Lung (tissue), 11 donors: ENCODE measurements at regions not wholly inside any gene's neighbourhood (a gene's known extent, or its start where the extent isn't known, plus 50 kb on each side); places are given as distances from the start of the nearest gene placed in this dataset.
A peak's percentile ranks its signal among the peaks of the same experiment; 100 is the strongest.

ENCODE experiments used
- ATAC-seq: fragments of 200-7000 bp; cut with Tn5 transposase; one replicate; pipeline ENCODE4 v1.9.1; 2020; ENCODE audit warnings: moderate number of reproducible peaks; ENCODE audit not compliant: insufficient read depth, low FRiP score
- DNase-seq, 3 donors: peaks; one replicate each; pipeline ENCODE4 v3.0.0-alpha.2; 2013 to 2017
- H3K27ac ChIP-seq, 2 donors: one replicate each; pipeline ENCODE4 v1.5.1; 2013; ENCODE audit warnings: mild to moderate bottlenecking in 2 of 2, moderate library complexity in 2 of 2, control low read depth in 1 of 2, inconsistent platforms in 1 of 2, low read depth in 1 of 2, low read length in 1 of 2
- H3K27me3 ChIP-seq, 3 donors: one replicate each; pipeline ENCODE4 v1.5.1; 2013; ENCODE audit warnings: low read length in 2 of 3; ENCODE audit not compliant: control insufficient read depth in 3 of 3, insufficient read depth in 3 of 3
- H3K36me3 ChIP-seq, 4 donors: one replicate each; pipeline ENCODE4 v1.5.1; 2013; ENCODE audit warnings: low read length in 4 of 4, mild to moderate bottlenecking in 1 of 4, moderate library complexity in 1 of 4; ENCODE audit not compliant: control insufficient read depth in 4 of 4, insufficient read depth in 4 of 4
- H3K4me1 ChIP-seq, 5 donors: one replicate each; pipeline ENCODE4 v1.5.1; 2013; ENCODE audit warnings: low read length in 5 of 5, mild to moderate bottlenecking in 2 of 5, moderate library complexity in 1 of 5; ENCODE audit not compliant: control insufficient read depth in 5 of 5, insufficient read depth in 5 of 5
- H3K4me3 ChIP-seq: one replicate; pipeline ENCODE4 v1.5.1; 2013; ENCODE audit warnings: mild to moderate bottlenecking, control low read depth, moderate library complexity
- H3K9ac ChIP-seq, 2 donors: one replicate each; pipeline ENCODE4 v1.5.1; 2013; ENCODE audit warnings: low read length in 2 of 2, control low read depth in 1 of 2; ENCODE audit not compliant: insufficient read depth in 1 of 2
- H3K9me3 ChIP-seq, 4 donors: one replicate each; pipeline ENCODE4 v1.5.1; 2013; ENCODE audit warnings: low read length in 3 of 4, mild to moderate bottlenecking in 1 of 4, moderate library complexity in 1 of 4; ENCODE audit not compliant: control insufficient read depth in 4 of 4, insufficient read depth in 3 of 4
- WGBS, 2 donors: extraction: QIAGEN DNeasy Blood & Tissue Kit; methylation state at CpG; one replicate each; pipeline ENCODE4 v1.1.7; 2013; 5-methylcytosine and 5-hydroxymethylcytosine counted together
- TF ChIP-seq, protein P1 (sequence below): IDR thresholded peaks from 2 replicates; pipeline ENCODE4 v1.5.1; 2012; ENCODE audit warnings: mild to moderate bottlenecking; ENCODE audit errors: control extremely low read depth, extremely low read depth
- donor health status: control.
- donor health status: control.
- donor health status: Bipolar disorder and iron deficiency.
- donor health status: healthy.
- donor health status: DM: yes; HTN: yes; CAD: no.

- no peaks in the 10 kb centered on the region for H3K9me3 ChIP-seq
- no peaks in the 10 kb centered on the region for H3K36me3 ChIP-seq
- H3K4me1 ChIP-seq, result peaks cover 0 to 15% (median 2%) of the 10 kb centered on the region in 5 donors
- H3K4me3 ChIP-seq, result no peak overlapping the region
- TF ChIP-seq, protein P1, sequence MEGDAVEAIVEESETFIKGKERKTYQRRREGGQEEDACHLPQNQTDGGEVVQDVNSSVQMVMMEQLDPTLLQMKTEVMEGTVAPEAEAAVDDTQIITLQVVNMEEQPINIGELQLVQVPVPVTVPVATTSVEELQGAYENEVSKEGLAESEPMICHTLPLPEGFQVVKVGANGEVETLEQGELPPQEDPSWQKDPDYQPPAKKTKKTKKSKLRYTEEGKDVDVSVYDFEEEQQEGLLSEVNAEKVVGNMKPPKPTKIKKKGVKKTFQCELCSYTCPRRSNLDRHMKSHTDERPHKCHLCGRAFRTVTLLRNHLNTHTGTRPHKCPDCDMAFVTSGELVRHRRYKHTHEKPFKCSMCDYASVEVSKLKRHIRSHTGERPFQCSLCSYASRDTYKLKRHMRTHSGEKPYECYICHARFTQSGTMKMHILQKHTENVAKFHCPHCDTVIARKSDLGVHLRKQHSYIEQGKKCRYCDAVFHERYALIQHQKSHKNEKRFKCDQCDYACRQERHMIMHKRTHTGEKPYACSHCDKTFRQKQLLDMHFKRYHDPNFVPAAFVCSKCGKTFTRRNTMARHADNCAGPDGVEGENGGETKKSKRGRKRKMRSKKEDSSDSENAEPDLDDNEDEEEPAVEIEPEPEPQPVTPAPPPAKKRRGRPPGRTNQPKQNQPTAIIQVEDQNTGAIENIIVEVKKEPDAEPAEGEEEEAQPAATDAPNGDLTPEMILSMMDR, result no peak
- DNase-seq (no peak), ATAC-seq (no peak)
- no peaks in the 10 kb centered on the region for H3K27me3 ChIP-seq
- H3K27ac ChIP-seq, result peak overlapping the region in 1 of 2 donors; percentile 26
- no peak overlapping the region for H3K9ac ChIP-seq
- 68 to 80% methylated on average over 14 of the region's 14 CpGs for WGBS, 2 donors
Measured at GRCh38 chr12:124720004-124720680, 143.5 kb downstream of the SCARB1 start.

- ATAC-seq, result no peak
- no peaks in the 10 kb centered on the region for H3K27me3 ChIP-seq
- no peaks in the 10 kb centered on the region for H3K9me3 ChIP-seq
- H3K4me1 ChIP-seq, result peaks cover 0 to 18% (median 4%) of the 10 kb centered on the region in 5 donors
- no peak for DNase-seq
- H3K27ac ChIP-seq, result no peak overlapping the region
- H3K4me3 ChIP-seq, result no peak overlapping the region
- WGBS, 2 donors, result 94 to 98% methylated on average over 12 of the region's 12 CpGs
- no peak overlapping the region for H3K9ac ChIP-seq
- no peaks in the 10 kb centered on the region for H3K36me3 ChIP-seq
- TF ChIP-seq, protein P1, result no peak
Measured at GRCh38 chr12:124719231-124719630, 144.4 kb downstream of the SCARB1 start.

- Histone ChIP-seq H3K4me1 (peaks cover 0 to 21% (median 4%) of the 10 kb centered on the region in 5 donors), H3K27ac (no peak overlapping the region), H3K9ac (no peak overlapping the region), H3K4me3 (no peak overlapping the region), H3K27me3 (no peaks in the 10 kb centered on the region), H3K9me3 (no peaks in the 10 kb centered on the region), H3K36me3 (no peaks in the 10 kb centered on the region)
- TF ChIP-seq, protein P1, result no peak
- ATAC-seq (no peak), DNase-seq (no peak)
- WGBS, 2 donors, result 95 to 98% methylated on average over 8 of the region's 8 CpGs
Measured at GRCh38 chr12:124718458-124718857, 145.2 kb downstream of the SCARB1 start.

- Histone ChIP-seq H3K4me3 (no peak overlapping the region), H3K27me3 (no peaks in the 10 kb centered on the region), H3K9me3 (no peaks in the 10 kb centered on the region), H3K4me1 (peaks cover 0 to 25% (median 8%) of the 10 kb centered on the region in 5 donors), H3K9ac (no peak overlapping the region), H3K36me3 (no peaks in the 10 kb centered on the region), H3K27ac (no peak overlapping the region)
- DNase-seq, result no peak
- WGBS, 2 donors, result 96 to 97% methylated on average over 14 of the region's 14 CpGs
- TF ChIP-seq, protein P1, result no peak
- no peak for ATAC-seq
Measured at GRCh38 chr12:124718036-124718435, 145.6 kb downstream of the SCARB1 start.
